ELF-1 (cell line): ENCODE measurements at regions not wholly inside any gene's neighbourhood (a gene's known extent, or its start where the extent isn't known, plus 50 kb on each side); places are given as distances from the start of the nearest gene placed in this dataset.

ENCODE experiments used
- DNase-seq: peaks from one replicate; pipeline ENCODE4 v3.0.0-alpha.2; 2016; ENCODE audit warnings: low read depth, low spot score

- DNase-seq = no peak
These were observed 57.4 kb downstream of the PRR20E start for GRCh38 chr13:57224414-57224813.

- no peak for DNase-seq
These were observed 83.5 kb downstream of the PRR20E start for GRCh38 chr13:57250472-57250871.

- no peak for DNase-seq
These were observed 86.6 kb downstream of the PRR20E start for GRCh38 chr13:57253551-57253950.

GRCh38 chr13:57264965-57265364, 98.0 kb downstream of the PRR20E start:
- no peak for DNase-seq

- no peak for DNase-seq
These were observed 103.5 kb downstream of the PRR20E start for GRCh38 chr13:57270493-57270892.

- peak; percentile 96 for DNase-seq
These were observed 119.6 kb downstream of the PRR20E start for GRCh38 chr13:57286511-57287098.

- DNase-seq = no peak
These were observed 135.6 kb downstream of the PRR20E start for GRCh38 chr13:57302604-57303003.

- no peak for DNase-seq
These were observed 144.1 kb downstream of the PRR20E start for GRCh38 chr13:57311009-57311586.

- DNase-seq = peak; percentile 18
These were observed 148.0 kb downstream of the PRR20E start for GRCh38 chr13:57314897-57315520.

- DNase-seq = no peak
These were observed 159.5 kb downstream of the PRR20E start for GRCh38 chr13:57326532-57326931.

- DNase-seq = no peak
These were observed 173.9 kb downstream of the PRR20E start for GRCh38 chr13:57340878-57341277.

GRCh38 chr13:57345526-57345925, 178.5 kb downstream of the PRR20E start:
- DNase-seq = peak; percentile 87

GRCh38 chr13:57346786-57347185, 179.8 kb downstream of the PRR20E start:
- DNase-seq = no peak

GRCh38 chr13:57352114-57352513, 185.1 kb downstream of the PRR20E start:
- no peak for DNase-seq

- no peak for DNase-seq
These were observed 186.8 kb downstream of the PRR20E start for GRCh38 chr13:57353831-57354230.

GRCh38 chr13:57375876-57376275, 208.9 kb downstream of the PRR20E start:
- DNase-seq = no peak

- DNase-seq = no peak
These were observed 223.2 kb upstream of the PCDH17 start for GRCh38 chr13:57408312-57408711.

GRCh38 chr13:57409121-57409520, 222.4 kb upstream of the PCDH17 start:
- peak; percentile 23 for DNase-seq

GRCh38 chr13:57409656-57410055, 221.9 kb upstream of the PCDH17 start:
- peak; percentile 63 for DNase-seq

- no peak for DNase-seq
These were observed 213.4 kb upstream of the PCDH17 start for GRCh38 chr13:57418067-57418677.

GRCh38 chr13:57424379-57424778, 207.2 kb upstream of the PCDH17 start:
- DNase-seq = no peak

GRCh38 chr13:57425531-57425930, 206.0 kb upstream of the PCDH17 start:
- no peak for DNase-seq

GRCh38 chr13:57437587-57437986, 194.0 kb upstream of the PCDH17 start:
- peak; percentile 72 for DNase-seq
